ENCODE measurements at regions not wholly inside any gene's neighbourhood (a gene's known extent, or its start where the extent isn't known, plus 50 kb on each side); places are given as distances from the start of the nearest gene placed in this dataset.

DNA sequence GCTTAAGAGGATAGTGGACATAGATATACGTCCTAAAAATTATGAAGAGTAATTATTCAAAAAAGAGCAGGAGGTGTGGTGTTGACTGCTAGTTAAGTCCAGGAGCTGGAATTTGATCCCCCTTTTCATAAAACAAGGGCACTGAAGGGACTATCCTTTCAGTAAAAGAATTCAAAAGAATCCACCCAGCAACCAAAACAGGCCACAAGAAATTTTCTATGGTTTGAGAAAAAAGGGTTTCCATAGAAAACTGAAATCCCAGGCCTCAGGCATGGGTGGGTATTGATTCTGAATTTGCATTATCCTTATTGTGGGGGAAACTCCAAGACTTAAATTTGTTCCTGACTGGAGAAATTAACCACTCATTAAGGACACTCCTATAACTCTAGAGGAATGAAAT lies 269.0 kb upstream of the MPDZ start:
- TF ChIP-seq, protein P1, sequence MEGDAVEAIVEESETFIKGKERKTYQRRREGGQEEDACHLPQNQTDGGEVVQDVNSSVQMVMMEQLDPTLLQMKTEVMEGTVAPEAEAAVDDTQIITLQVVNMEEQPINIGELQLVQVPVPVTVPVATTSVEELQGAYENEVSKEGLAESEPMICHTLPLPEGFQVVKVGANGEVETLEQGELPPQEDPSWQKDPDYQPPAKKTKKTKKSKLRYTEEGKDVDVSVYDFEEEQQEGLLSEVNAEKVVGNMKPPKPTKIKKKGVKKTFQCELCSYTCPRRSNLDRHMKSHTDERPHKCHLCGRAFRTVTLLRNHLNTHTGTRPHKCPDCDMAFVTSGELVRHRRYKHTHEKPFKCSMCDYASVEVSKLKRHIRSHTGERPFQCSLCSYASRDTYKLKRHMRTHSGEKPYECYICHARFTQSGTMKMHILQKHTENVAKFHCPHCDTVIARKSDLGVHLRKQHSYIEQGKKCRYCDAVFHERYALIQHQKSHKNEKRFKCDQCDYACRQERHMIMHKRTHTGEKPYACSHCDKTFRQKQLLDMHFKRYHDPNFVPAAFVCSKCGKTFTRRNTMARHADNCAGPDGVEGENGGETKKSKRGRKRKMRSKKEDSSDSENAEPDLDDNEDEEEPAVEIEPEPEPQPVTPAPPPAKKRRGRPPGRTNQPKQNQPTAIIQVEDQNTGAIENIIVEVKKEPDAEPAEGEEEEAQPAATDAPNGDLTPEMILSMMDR (IDR thresholded peaks at IDR 0.05), result no peak
- TF ChIP-seq EP300 (IDR thresholded peaks at IDR 0.05) (no peak), POLR2AphosphoS5 (IDR thresholded peaks at IDR 0.05) (no peak), POLR2A (IDR thresholded peaks at IDR 0.05) (no peak)
